HG03060 (cell line): ENCODE measurements at regions not wholly inside any gene's neighbourhood (a gene's known extent, or its start where the extent isn't known, plus 50 kb on each side); places are given as distances from the start of the nearest gene placed in this dataset.

Experiments used
- ATAC-seq: cut with Tn5 transposase; IDR thresholded peaks from one replicate; pipeline ENCODE4 v1.9.1; 2021; ENCODE audit warnings: low read depth, moderate number of reproducible peaks; ENCODE audit not compliant: unreplicated experiment

DNA sequence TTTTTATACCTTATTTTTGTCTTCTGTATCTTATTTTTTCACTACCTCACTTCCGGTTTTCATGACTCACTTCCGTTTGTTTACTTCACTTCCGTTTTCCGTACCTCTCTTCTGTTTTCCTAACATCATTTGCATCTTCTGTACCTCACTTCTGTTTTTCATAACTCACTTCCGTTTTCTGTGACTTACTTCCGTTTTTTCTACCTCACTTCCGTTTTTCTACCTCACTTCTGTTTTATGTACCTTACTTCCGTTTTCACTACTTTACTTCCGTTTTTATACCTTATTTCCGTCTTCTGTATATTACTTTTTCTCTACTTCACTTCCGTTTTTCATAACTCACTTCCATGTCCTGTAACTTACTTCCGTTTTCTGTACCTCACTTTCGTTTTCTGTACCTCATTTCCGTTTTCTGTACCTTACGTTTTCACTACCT lies 492.5 kb upstream of the AKR1E2 start:
- ATAC-seq: no peak

DNA sequence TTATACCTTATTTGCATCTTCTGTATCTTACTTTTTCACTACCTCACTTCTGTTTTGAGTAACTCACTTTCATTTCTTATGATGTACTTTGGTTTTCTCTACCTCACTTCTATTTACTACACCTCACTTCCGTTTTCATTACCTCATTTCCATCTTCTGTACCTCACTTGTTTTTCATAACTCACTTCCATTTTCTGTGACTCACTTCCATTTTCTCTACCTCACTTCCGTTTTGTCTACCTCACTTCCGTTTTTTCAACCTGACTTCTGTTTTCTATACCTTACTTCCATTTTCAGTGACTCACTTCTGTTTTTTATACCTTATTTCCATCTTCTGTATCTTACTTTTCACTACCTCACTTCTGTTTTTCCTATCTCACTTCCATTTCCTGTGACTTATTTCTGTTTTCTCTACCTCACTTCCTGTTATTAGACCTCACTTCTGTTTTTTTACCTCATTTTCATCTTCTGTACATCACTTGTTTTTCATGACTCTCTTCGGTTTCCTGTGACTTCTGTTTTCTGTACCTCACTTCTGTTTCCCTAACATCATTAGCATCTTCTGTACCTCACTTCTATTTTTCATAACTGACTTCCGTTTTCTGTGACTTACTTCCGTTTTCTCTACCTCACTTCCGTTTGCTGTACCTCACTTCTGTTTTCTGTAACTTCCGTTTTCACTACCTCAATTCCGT lies 493.1 kb upstream of the AKR1E2 start:
- ATAC-seq: no peak

DNA sequence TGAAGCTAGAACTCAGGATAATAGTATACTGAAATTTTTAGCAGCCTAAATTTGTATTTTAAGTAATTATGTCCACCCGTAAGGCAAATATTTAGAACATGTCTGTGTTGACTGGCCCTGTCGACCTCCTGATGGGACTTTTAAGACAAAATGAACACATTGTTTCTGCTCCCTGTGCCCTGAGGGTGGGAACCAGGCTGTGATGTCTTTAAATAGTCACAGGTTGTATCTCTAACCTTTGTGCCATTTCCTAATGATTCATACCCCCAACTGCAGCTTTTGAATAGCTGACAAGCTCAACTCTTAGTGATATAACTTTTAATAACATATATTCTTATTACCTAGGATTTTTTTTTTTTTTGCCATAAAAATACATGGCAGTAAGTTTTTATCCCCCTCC lies 494.9 kb upstream of the AKR1E2 start:
- ATAC-seq: no peak

DNA sequence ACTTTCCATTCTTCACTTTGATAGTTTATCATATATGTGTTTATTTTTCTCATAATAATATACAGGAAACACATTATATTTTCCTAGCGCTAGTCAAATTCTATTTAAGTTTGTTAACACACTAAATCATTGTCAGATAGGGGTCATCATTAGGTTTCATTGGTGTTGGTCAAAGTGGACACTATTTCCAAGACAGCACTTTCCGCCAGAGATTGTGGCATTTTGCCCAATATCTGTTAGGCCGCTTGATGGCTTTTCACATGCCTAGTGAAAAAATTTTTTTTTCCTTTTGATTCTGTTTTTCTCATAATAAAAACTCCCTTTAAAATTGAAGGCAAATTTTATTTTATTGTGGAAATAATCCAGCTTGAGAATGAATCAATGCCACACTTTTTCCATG lies 495.4 kb upstream of the AKR1E2 start:
- no peak for ATAC-seq

DNA sequence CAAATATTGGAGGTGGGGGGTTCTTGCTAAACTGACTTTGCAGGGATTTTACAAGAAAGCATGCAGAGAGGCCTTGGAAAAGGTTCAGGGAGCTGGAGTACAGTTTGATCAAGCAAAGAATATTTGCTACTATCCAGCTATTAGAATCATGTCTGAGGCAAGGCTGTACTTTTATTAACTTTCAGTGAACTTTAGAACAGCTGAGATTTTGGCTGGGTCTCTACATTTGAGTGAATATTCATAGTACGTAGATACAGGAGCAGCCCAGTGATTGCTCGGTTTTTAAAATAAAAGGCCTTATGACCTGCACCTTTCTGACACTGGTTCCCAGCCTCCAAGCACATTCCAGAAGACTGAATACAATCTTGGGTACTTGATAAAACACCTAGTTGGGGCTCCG lies 496.8 kb upstream of the AKR1E2 start:
- ATAC-seq: no peak

DNA sequence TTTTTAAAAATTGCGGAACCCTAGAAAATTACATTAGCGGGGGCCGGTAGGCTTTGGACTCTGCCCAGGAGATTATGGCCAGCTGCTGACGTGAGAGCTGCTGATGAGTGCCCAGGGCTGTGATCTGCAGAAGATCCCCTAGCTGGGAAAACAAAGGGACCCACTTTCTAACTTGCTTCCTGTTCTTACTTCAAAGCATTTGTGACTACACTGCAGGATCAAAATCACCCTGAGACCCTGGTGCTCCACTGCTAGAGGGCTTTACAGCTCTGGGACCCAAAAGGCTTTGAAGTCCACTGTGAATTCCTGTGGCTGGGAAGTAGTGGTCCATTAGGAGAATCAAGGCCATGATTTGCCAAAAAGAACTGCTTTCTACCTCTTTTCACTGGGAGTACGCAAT lies 499.4 kb upstream of the AKR1E2 start:
- no peak for ATAC-seq

DNA sequence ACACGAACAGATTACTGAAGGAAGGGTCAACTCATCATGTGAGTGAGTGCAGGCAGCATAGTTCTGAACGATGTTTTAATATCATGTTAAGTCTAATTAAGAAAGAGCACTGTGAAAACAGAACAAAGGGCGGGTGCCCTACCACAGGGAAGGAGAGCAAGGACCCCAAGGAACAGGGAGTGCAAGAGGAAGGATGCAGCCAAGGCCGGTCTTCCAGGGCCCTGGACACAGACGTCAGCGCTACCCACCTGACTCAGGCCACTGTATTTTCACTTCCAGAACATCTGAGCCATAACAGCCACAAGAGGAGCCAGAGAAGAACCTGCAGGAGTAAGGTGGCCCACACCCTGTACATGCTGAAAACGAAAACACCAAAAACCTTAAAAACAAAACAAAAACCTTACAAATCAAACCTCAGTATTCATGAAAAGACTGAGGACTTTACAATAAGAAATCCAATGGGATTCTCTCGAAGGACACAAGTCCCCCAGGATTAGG lies 506.1 kb upstream of the AKR1E2 start:
- no peak for ATAC-seq

DNA sequence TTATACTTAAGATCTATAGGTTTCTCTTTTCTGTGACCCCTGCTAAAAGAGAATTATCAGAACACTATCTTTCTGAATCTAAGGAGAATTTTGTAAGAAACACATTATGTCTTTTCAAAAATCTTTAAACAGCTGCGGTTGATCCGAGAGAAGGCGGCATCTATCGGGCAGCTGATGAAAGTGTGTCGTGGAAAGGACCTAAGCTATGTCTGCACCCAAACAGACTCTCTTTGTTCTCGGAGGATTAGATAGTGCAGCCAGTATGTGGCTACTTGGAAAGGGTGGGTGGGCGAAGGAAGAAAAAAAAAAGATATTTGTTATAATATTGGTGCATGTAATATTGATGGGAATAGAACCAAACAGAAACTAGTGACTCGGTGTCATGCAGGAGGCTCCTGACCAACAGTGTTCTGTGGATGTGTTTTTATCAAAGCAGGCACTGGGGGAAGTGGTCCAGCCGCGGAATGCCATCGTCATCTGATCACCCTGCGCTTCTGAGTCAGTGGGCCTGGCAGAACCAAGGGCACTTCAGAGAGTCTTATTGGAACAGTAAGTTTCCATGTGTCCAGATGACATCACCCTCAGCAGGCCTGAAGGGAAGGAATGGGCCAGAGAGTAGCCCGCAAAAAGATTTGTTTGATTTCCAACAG lies 509.7 kb upstream of the AKR1E2 start:
- ATAC-seq: no peak

DNA sequence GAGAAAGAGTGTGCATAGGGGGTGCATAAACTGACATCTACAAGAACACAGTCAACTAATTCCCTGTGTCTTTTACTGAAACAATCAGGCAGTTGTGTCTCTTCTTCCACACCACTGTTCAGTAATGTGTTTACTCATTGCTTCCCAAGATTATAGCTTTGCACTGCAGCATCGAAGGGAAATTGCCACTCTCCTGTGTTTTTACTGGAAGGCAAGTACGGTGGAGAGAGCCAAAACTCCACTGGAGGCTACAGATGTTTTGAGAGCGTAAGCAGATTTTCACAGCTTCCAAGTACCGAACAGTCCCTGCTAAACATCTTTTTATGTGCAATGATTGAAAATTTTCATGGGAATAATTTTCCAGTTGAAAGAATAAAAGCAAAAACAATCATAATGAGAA lies 510.5 kb upstream of the AKR1E2 start:
- no peak for ATAC-seq

DNA sequence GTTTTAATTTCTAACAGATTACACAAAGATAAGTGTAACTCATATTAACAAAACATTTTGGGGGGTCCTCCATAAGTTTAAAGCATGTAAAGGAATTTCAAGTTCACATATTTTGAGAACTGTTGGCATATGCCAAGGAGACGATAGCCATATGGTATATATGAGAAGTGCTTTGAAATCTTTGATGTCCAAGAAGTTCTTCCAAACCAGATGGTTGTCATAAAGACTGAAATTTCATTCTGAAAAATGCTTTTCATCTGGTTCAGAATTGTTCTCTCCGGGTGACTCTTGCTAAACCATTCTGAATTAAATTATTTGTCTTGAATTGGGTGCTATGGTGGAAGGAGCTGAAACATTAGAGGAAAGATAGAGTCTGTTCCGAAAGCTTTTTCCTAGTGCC lies 513.0 kb upstream of the AKR1E2 start:
- ATAC-seq: no peak

DNA sequence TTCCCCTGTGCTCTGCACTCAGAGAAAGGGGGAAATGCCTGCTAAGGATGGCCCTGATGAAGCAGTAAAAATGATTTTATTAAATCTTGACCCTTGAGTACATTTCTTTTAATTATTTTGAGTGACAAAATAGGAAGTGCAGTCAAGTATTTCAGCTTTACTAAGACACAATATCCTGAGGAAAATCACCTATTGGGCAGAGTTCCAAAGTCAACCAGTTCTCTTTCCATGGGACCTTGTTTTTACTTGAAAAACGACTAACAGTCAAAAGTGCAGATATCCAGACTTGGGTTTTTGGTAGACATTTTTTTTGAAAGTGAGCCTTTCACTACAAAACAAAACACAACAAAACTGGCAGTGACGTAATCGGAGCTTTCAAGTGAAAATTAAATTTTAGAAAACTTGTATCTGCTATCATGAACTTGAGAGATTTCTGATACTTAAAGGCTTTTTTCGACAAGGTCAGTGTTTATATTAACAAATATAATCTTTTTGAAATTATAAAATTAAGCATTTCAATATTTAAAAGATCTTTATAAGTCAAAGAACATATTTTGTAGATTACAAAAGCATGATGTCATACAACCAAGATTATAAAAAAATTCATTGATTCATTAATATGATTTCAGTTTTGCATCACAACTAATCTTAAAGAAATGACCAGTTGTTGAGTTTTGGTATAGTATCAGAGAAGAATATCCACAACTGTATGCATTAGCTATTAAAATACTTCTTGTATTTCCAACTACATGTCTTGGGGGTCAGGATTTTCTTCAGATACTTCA lies 513.8 kb upstream of the AKR1E2 start:
- no peak for ATAC-seq

DNA sequence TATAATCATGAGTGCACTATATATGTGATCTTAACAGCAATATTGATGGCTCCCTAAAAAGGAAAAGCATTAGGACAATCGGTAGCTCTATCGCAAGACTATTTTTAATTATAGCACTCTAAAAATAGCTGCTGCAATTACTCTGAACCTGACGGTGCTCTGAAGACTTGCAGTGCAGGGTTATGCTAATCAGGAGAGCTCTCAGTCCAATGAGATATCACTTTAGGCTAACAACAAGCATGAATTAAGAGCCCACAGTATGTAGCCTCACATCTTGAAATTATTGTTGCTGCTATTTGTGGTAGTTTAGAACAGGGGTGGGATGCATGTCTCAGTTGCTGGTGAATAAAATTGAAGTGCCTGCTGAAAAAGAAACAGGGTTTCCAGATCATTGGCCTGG lies 515.8 kb upstream of the AKR1E2 start:
- no peak for ATAC-seq

DNA sequence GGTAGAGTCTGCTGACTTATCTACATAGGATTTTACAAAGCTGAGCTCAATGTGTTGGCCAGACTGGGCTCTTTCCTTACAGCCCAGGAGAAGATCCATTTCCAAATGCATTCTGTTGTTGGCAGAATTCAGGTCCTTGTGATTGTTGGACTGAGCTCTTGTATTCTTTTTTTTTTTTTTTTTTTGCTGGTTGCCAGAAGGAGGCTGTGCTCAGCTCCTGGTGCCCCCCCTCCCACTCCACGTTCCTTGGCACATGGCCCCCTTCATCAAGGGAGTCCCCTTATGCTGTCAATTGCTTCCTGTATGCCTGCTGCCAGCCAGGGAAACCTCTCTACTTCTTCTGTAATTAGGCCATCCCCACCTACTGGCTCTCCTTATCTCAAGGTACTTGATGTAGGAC lies 518.1 kb upstream of the AKR1E2 start:
- no peak for ATAC-seq

DNA sequence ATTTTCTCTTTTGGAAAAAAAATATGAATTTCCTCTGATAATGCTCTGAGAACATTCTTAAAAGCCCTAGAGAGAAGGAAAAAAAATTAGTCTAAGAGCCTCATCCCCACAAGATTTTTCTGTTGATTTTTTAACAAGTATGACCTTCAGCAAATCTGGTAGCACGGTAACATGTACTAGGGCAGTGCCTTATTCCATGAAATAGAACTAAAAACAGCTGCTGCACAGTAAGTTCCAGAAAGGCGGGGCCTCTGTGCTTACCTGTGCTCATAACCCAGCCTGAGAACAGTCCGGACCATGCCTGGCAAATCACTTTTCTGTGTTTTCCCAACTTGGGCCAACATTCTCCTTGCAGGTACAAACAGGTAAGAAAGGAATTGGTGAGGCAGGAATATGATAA lies 519.1 kb upstream of the AKR1E2 start:
- no peak for ATAC-seq

DNA sequence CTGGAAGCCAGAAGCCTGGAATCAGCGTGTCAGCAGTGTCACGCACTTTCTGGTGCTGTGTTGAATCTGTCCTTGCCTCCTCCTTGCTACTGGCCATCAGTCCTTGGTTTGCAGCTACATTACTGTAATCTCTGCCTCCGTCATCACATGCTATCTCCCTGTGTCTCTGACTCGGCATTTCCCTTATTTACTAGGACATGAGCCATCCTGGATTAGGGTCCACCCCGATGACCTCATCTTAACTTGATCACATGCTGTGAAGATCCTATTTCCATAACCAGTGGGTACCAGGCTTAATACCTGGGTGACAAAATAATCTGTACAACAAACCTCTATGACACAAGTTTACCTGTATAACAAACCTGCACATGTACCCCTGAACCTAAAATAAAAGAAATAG lies 518.0 kb upstream of the KLF6 start:
- no peak for ATAC-seq

DNA sequence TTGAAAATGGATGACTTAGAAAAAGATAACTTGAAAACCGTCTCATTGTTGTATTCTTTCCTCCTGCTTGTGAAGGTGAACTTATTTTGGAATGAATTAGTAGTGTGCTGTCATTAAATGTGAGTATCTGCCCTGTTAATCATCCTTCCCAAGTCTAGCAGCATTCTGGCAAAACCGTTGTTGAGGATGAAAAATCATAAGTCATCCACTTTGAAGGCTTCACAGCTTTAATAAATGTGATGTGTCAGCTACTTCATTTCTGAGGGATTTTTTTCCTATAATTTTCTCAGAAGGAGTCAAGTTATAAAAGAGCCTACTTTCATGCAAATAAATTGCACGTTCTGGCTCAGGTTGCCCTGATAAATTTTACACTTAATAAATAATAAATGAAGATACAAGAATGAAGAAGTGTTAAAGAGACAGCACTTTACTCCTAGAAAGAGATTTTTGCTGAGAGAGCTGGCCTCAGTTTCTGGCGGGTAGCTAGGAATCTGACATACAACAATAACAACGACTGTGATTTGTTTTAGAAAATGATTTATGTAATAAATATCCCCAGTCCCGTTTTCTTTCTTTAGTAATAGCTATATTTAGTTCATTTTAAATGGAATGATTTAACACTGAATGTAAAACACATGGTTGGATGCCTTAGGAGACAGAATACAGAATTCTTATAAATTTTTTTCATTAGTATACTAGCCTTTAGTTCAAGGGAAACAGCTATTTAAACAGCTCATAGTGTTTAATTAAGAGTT lies 516.5 kb upstream of the KLF6 start:
- no peak for ATAC-seq

DNA sequence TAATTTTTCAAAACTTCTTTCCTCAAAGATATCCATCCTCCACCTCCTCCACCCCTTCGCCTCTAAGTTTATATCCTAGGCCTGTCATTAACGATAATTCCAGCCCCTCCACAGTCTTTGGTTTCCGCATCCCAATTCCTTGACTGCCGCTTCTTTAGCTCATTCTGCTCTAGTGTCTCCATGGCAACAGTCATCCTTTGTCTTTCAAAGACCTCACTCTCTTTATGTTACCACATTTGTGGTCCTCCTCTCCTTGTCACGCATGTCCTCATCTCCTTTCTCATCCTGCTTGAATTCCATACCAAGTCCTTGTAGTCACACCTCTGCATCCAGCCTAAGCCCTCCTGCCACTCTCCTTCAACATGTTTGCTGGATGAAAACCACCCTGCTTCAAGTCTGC lies 511.2 kb upstream of the KLF6 start:
- ATAC-seq: no peak

DNA sequence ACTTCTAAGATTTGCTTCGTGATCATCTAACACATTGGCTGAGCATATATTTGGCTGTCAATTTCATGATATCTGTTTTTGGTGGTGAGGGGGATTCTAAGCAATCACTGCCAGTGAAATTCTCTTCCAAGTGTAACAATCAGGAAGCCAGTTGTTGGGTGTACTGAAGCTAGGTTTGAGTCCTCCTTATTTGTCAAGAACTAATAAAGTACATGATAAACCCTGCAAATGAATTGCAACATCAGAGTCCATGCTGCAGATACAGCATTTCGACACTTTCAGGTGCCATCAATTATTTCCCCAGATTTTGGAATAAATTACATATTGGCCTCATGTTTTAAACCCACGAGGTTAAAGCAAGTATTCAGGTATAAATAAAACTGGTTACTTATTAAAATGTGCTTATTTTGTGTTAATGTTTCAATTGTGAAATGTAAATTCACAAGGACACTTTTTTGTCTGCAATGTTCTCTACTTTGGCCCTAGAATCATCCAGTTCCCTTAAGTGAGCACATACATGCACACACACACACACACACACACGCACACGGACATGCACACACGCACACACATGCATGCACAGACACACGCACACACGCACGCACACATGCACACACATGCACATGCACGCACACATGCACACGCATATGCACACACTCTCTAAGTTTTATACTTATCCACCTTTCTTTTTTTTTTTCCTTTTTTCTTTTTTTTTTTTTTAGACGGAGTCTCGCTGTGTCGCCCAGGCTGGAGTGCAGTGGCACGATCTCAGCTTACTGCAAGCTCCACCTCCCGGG lies 510.2 kb upstream of the KLF6 start:
- ATAC-seq: no peak

DNA sequence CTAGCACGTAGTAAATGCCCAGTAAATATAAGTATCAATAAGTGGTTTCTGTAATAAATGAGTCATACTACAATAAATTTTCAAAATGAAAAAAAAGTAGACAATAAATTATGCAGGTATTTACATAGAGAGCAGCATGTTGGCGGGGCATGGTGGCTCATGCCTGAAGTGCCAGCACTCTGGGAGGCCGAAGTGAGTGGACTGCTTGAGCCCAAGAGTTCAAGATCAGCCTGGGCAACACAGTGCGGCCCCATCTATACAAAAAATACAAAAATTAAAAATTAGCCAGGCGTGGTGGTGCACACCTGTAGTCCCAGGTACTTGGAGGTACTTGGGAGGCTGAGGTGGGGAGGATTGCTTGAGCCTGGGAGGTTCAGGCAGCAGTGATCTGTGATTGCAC lies 509.3 kb upstream of the KLF6 start:
- ATAC-seq: no peak

DNA sequence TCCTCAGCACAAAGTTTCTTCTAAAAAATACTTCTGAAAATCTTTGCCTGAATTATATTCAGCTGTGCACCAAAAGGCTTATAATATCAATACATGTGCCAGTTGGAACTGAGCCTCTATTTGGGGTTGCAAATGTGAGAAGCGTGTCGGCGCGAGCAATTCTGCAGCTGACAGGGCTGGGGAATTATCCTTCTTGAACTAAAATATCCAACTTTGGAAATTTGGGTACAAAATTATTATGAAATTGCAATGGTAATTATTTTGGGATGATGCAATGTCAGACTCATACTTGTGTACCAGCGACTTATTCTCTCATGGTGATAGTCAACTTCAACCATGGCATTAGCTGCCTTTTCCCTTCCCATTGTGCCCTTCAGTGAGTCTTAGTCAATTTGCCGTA lies 507.0 kb upstream of the KLF6 start:
- no peak for ATAC-seq
